ENCODE measurements at regions not wholly inside any gene's neighbourhood (a gene's known extent, or its start where the extent isn't known, plus 50 kb on each side); places are given as distances from the start of the nearest gene placed in this dataset.

DNA sequence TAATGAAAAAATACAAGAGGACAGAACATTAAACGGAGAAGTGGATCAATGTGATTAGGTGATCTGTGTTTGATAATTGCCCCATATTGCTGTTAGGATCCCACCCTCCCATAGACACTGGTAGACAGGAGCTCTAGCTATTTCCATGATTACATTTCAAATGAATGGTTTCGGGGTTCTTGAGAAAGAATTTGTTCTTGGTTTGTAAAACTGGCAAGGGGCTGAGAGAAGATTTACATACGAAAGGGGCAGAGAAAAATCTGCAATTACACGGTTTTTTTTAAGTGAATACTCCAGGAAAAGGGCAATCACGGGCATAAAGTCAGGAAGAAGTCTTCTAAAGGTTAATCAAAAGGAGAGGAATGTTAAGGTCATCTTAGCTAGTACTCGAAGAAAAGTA, 2125.7 kb upstream of the PCDH20 start:
- Histone ChIP-seq H3K4me1 (ENCODE audit: control insufficient read depth in 1 of 2, insufficient read depth in 2 of 2, low read length in 2 of 2) (no peaks in the 10 kb centered on the region), H4K20me1 (ENCODE audit: insufficient read depth) (no peaks in the 10 kb centered on the region), H3K36me3 (ENCODE audit: control insufficient read depth in 1 of 2, insufficient read depth in 2 of 2, low read length in 2 of 2) (no peaks in the 10 kb centered on the region), H3K79me2 (ENCODE audit: insufficient read depth, low read length) (no peaks in the 10 kb centered on the region), H3K9ac (ENCODE audit: low read length) (no peak overlapping the region), H3K9me2 (ENCODE audit: insufficient read depth) (no peaks in the 10 kb centered on the region), H3K27me3 (ENCODE audit: insufficient read depth, low read length) (no peaks in the 10 kb centered on the region), H3K4me2 (ENCODE audit: low read length) (no peak overlapping the region), H3K27ac (ENCODE audit: low read depth, low read length) (no peak overlapping the region), H2AFZ (ENCODE audit: low read depth, low read length, poor library complexity, severe bottlenecking) (no peak overlapping the region), H3K9me3 (ENCODE audit: control insufficient read depth in 1 of 2, insufficient read depth in 1 of 2, low read depth in 1 of 2, low read length in 2 of 2) (no peaks in the 10 kb centered on the region), H3K4me3 (replicated peaks in 1 of 2; ENCODE audit: low read depth in 1 of 2, low read length in 2 of 2) (no peak overlapping the region)
- intact Hi-C loops (cut with micrococcal nuclease), result no loop called here
- POLR2A ChIA-PET, result no interaction called here
- TF ChIP-seq, protein P1, sequence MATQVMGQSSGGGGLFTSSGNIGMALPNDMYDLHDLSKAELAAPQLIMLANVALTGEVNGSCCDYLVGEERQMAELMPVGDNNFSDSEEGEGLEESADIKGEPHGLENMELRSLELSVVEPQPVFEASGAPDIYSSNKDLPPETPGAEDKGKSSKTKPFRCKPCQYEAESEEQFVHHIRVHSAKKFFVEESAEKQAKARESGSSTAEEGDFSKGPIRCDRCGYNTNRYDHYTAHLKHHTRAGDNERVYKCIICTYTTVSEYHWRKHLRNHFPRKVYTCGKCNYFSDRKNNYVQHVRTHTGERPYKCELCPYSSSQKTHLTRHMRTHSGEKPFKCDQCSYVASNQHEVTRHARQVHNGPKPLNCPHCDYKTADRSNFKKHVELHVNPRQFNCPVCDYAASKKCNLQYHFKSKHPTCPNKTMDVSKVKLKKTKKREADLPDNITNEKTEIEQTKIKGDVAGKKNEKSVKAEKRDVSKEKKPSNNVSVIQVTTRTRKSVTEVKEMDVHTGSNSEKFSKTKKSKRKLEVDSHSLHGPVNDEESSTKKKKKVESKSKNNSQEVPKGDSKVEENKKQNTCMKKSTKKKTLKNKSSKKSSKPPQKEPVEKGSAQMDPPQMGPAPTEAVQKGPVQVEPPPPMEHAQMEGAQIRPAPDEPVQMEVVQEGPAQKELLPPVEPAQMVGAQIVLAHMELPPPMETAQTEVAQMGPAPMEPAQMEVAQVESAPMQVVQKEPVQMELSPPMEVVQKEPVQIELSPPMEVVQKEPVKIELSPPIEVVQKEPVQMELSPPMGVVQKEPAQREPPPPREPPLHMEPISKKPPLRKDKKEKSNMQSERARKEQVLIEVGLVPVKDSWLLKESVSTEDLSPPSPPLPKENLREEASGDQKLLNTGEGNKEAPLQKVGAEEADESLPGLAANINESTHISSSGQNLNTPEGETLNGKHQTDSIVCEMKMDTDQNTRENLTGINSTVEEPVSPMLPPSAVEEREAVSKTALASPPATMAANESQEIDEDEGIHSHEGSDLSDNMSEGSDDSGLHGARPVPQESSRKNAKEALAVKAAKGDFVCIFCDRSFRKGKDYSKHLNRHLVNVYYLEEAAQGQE (IDR thresholded peaks at IDR 0.05; ENCODE audit: low read depth), result no peak
- TF ChIP-seq, protein P2, sequence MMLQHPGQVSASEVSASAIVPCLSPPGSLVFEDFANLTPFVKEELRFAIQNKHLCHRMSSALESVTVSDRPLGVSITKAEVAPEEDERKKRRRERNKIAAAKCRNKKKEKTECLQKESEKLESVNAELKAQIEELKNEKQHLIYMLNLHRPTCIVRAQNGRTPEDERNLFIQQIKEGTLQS (IDR thresholded peaks at IDR 0.05), result no peak
- TF ChIP-seq SIN3A (IDR thresholded peaks at IDR 0.05; ENCODE audit: low read depth), result no peak
- no peak for TF ChIP-seq SRF (IDR thresholded peaks at IDR 0.05; ENCODE audit: low read depth)
- TF ChIP-seq, protein P3, sequence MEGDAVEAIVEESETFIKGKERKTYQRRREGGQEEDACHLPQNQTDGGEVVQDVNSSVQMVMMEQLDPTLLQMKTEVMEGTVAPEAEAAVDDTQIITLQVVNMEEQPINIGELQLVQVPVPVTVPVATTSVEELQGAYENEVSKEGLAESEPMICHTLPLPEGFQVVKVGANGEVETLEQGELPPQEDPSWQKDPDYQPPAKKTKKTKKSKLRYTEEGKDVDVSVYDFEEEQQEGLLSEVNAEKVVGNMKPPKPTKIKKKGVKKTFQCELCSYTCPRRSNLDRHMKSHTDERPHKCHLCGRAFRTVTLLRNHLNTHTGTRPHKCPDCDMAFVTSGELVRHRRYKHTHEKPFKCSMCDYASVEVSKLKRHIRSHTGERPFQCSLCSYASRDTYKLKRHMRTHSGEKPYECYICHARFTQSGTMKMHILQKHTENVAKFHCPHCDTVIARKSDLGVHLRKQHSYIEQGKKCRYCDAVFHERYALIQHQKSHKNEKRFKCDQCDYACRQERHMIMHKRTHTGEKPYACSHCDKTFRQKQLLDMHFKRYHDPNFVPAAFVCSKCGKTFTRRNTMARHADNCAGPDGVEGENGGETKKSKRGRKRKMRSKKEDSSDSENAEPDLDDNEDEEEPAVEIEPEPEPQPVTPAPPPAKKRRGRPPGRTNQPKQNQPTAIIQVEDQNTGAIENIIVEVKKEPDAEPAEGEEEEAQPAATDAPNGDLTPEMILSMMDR (IDR thresholded peaks at IDR 0.05 in 2 of 3, conservative IDR thresholded peaks at IDR 0.05 in 1 of 3; ENCODE audit: borderline replicate concordance in 1 of 3, insufficient read depth in 1 of 3, low read depth in 2 of 3, low read length in 2 of 3), result no peak
- no peak for TF ChIP-seq ZFX (IDR thresholded peaks at IDR 0.05)
- TF ChIP-seq EZH2phosphoT487 (IDR thresholded peaks at IDR 0.05; ENCODE audit: borderline replicate concordance), result no peak
- TF ChIP-seq CEBPB (IDR thresholded peaks at IDR 0.05; ENCODE audit: low read depth), result no peak
- TF ChIP-seq TCF7L2 (IDR thresholded peaks at IDR 0.05; ENCODE audit: borderline replicate concordance, extremely low read depth, insufficient read depth, insufficient read length), result no peak
- no peak for TF ChIP-seq SP1 (IDR thresholded peaks at IDR 0.05; ENCODE audit: low read depth)
- TF ChIP-seq, protein P4, sequence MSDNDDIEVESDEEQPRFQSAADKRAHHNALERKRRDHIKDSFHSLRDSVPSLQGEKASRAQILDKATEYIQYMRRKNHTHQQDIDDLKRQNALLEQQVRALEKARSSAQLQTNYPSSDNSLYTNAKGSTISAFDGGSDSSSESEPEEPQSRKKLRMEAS (IDR thresholded peaks at IDR 0.05), result no peak
- no peak for TF ChIP-seq CBX3 (IDR thresholded peaks at IDR 0.05; ENCODE audit: low read depth)
- no peak for TF ChIP-seq ELF1 (IDR thresholded peaks at IDR 0.05; ENCODE audit: borderline replicate concordance, low read depth)
- TF ChIP-seq ZBTB33 (IDR thresholded peaks at IDR 0.05; ENCODE audit: extremely low read depth, insufficient replicate concordance, low read length), result no peak
- TF ChIP-seq FOSL1 (IDR thresholded peaks at IDR 0.05; ENCODE audit: low read depth), result no peak
- TF ChIP-seq YY1 (IDR thresholded peaks at IDR 0.05; ENCODE audit: extremely low read depth, insufficient replicate concordance, low read depth, low read length), result no peak
- no peak for TF ChIP-seq RAD21 (IDR thresholded peaks at IDR 0.05; ENCODE audit: low read depth)
- RAD21 ChIA-PET (ENCODE audit: low non-redundant PET in 1 of 2, low total read pairs in 2 of 2, uncharacterized antibody in 2 of 2, unreplicated experiment in 2 of 2), result no interaction called here
- no peak for DNase-seq (ENCODE audit: low read depth, low spot score)
- CTCF ChIA-PET, result no interaction called here
- no TSS peak for BruUV-seq (replicated peaks)
- ATAC-seq, result no peak

Data from HCT116 (cell line).